Right hindlimb (tissue), 1 donor: ENCODE measurements at regions not wholly inside any gene's neighbourhood (a gene's known extent, or its start where the extent isn't known, plus 50 kb on each side); places are given as distances from the start of the nearest gene placed in this dataset.
"Not testable (repeated sequence)": the region's sequence is repeated elsewhere in the genome, so short reads cannot be mapped to it uniquely, and the experiment has no call there.

Experiments
- DNase-seq: peaks from one replicate; pipeline ENCODE4 v3.0.0-alpha.2; 2018

DNA sequence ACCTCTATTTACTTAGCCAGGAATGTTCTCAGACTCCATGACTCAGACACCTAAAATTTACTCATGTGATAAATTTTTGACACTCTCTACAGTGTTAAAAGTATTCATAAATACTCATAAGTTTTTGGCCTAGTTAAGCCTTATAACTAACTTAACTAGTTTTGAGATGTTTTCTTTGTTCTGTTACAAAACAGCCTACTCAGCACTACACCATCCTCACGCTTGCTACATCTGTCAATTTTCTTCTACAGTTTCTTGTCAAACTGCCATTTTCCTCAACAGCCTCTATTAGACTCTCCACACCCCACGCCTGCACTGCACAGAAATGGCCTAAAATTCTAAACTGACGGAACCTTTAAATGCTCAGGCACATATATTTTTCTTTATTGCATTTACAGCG, 195.5 kb downstream of the ANXA1 start:
- DNase-seq = no peak

GRCh38 chr9:73347720-73348119, 196.1 kb downstream of the ANXA1 start:
- DNase-seq = no peak

DNA sequence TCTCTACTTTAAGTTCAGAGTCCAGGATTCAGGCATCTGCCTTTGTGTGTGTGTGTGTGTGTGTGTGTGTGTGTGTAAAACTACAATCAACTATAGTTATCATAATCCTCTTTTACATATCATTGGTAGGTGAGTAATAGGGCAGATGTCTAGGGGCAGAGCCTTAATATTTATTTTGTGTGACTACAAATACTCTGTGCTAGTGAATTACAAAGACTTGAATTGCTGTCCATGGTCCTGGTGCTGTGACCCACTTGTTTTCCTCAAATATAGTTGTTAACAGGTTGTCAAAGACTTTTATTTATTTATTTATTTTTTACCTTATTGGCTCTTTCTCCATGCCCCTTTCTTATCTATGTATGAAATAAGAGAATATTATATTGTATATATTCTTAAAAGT, 196.8 kb downstream of the ANXA1 start:
- no peak for DNase-seq

GRCh38 chr9:73349476-73349875, 197.8 kb downstream of the ANXA1 start:
- no peak for DNase-seq

DNA sequence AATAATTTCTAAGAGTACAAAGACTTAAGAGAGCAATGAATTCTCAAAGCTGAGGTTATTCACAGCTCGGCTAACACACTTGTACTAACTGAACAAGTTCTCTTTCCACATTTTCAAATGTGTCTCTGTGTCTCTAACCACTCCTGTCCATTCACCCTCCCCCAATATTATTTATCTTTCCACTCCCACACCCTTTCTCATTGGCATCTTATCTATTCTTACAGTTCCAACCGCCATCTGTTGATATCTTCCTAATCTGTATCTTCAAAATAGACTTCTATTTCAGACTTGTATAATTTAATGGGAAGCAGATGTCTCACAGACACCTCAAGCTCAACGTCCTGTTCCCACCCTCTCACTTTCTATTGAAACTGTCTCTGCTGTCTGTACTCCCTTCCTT, 205.9 kb downstream of the ANXA1 start:
- DNase-seq = no peak

- no peak for DNase-seq
These were observed 218.4 kb downstream of the ANXA1 start for GRCh38 chr9:73370053-73370452.

- DNase-seq = no peak
These were observed 220.1 kb downstream of the ANXA1 start for GRCh38 chr9:73371801-73372200.

DNA sequence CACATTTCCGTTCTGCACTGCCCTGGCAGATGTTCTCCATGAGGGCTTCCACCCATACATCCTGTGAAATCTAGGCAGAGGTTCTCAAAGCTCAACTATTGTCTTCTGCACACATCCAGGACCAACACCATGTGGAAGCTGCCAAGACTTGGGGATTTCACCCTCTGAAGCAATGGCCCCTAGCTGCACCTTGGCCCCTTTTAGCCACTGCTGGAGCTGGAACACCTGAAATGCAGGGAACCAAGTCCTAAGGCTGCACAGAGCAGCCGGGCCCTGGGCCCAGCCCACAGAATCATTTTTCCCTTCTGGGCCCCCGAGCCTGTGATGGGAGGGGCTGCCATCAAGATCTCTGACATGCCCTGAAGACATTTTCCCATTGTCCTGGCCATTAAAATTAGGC, 228.7 kb downstream of the ANXA1 start:
- no peak for DNase-seq

DNA sequence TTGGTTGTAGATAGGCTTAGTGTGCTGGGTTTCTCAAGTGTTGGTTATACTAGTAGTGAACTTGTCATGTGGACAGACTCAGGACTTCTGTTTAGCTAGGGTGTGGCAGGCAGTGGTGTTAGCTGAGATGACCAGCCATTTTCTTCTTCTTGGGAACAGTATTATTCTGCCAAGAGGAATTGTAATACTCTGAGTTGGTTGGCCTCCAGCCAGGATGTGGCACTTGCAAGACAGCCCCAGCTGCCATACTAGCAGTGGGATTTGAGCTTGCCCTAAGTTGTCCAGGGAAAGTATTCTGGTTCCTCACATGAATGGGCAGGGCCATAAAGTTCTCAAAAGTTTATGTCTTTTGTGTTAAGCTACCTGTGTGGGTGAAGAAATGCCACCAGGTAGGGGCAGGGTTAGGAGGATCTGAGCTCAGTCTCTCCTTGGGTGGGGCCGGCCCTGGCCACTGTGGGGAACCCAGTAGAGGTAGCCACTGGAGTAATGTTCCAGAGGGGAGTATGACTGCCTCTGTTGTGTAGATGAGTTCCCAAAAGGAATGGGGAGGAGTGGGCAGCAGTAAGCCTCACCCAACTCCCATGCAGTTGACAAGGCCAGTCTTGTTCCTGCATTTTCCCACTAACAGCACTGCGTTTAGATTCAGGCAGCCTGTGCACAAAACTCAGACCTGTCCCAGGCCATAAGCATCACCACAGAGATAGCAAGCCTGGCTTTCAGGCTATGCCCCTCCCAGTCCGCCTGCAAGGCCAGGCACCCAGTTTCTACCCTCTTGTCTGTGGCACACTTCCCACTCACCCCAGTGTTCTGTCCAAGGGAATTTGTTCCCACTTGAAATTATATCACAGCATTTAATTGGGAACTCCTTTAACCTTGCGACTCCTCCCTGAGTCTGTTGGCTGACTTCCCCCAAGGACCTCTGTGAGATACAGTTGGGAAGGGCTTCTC, 250.7 kb downstream of the ANXA1 start:
- DNase-seq = no peak

GRCh38 chr9:73411494-73411893, 259.8 kb downstream of the ANXA1 start:
- DNase-seq = no peak

DNA sequence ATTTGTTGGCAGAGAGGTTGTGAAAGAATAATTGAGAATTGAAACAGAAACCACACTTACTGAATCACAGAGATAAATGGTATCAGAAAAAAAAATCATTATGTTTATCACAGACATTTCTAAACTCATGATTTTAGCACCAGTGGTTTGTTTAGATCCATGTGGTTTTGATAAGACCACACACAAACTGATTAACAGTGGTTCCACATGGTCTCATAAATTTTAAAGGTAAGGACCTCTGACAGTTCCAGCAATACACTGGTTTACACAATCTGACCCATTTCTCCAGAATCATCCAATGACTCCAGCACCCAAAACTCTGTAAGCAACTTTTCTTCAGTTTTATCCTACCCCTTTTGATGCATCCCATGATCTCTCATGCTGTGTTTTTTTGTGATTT, 261.2 kb downstream of the ANXA1 start:
- DNase-seq = no peak

DNA sequence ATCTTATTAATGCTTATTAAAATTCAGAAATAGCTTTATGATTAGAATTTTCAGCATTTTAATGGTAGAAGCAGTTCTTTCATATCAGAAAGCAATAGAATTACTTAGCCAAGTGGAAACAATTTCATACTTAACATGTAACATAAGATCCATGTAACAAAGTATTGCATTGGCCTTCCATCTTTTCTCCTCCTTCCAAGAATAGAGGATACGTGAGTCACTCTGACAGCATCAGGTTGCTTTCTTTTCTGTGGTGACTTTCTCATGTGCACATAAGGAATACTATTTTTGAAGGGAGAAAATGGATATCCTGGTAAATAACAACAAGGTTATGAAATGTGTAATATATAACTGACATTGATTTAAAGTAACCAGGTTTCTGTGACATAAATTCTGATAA, 272.2 kb downstream of the ANXA1 start:
- no peak for DNase-seq

DNA sequence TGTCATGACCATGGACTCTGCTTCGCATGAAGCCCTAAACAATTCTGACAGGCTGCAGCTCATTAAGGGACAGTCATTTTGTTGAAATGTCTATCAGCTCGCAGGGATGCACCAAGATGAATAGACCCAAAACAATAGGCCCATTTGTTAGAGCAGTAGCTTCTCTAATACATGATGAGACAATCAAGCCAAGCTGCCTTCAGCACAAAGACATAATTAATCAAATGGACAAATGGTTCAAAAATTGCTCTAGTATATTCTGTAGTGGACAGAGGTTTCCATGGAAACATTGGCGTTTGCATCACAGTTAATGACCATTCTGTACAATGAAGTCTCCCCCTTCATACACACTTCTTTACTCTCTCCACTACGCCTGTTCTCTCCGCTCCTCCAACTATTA, 274.6 kb downstream of the ANXA1 start:
- DNase-seq = no peak

DNA sequence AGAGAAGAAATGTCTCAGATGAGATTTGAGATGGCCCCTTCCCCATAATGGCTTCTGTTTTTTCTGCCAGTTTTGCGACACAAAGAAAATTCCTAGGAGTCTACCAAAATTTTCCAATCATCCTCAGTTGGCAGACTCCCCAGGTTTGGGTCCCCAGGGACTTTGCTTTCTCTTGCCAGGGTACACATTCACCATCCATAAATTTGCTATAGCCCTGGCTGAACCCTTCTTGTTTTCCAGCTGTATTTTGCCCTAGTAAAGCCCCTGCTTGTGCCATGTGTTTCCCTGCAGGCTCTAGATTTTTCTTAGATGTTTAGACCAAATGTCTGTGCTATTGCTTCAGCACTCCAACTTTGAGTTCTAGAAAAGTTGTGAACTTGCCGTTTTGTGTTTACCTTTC, 283.2 kb downstream of the ANXA1 start:
- DNase-seq = no peak

GRCh38 chr9:73437758-73438157, 286.1 kb downstream of the ANXA1 start:
- no peak for DNase-seq

DNA sequence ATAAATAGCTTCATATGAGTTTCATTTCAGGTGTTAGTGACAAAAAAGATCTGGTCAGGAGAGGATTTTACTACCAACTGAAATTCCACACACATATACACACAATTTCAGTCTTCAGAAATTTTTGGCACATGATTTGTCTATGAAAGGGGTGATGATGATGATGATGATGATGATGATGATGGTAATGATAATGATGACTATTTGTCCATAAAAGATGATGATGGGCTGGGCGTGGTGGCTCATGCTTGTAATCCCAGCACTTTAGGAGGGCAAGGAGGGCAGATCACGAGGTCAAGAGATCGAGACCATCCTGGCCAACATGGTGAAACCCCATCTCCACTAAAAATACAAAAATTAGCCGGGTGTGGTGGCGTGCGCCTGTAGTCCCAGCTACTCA, 288.2 kb downstream of the ANXA1 start:
- DNase-seq = not testable (repeated sequence)

DNA sequence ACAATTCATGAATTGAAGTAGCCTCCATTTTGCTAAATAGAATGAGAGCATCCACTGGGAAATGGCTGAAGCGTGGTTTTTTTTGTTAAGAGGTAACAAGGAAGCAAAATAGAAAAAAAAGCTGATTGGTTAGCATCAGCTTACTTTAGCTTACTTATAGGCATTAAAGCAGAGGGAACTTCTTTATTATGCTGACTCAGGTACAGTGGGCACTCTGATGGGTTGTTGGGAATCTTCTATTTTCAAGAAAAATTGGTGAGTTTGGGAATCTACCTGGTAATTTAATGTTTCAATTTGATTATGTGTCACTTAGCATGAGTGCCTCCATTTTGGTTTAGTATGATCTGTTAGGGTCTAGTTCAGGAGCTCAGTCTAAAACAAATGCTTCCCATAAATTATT, 289.6 kb downstream of the ANXA1 start:
- DNase-seq = no peak

GRCh38 chr9:73441890-73442818, 290.5 kb downstream of the ANXA1 start:
- DNase-seq = no peak

DNA sequence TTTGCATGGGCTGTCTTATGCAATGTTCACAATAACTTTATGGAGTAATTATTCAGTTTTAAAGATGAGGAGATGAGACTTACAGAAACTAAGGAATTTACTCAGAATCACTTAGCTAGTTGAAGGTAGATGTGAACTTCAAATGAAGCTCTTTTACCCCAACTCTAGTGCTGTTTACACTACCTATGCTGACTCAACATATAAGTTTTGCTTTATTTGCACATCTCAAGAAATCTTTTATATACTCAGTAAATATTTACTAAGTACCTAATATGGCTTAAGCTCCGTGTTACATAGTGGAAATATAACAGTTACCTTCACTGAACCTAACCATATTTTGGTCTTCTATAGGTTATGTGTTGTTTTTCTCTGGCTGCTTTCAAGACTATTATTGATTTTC, 293.2 kb downstream of the ANXA1 start:
- no peak for DNase-seq

DNA sequence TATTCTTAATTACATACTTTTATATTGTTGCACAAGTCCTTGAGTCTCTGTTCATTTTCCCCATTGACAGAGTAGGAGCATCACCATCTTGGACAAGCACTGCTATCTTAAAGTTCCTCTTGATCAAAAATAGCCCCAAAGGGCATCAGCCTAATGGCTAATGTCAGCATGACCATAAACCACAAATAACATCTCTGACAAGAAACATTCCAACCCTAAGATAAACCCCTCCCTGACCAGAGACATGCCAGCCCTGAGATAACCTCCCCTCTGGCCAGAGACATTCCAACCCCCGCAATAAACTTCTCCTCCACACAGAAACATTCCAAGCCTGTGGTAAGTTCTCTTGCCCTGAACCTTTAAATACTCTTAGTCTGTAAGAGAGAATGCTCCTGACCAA, 293.7 kb downstream of the ANXA1 start:
- DNase-seq = not testable (repeated sequence)

- no peak for DNase-seq
These were observed 294.6 kb downstream of the ANXA1 start for GRCh38 chr9:73446306-73446705.

GRCh38 chr9:73451003-73451402, 299.3 kb downstream of the ANXA1 start:
- no peak for DNase-seq

GRCh38 chr9:73459817-73460216, 308.2 kb downstream of the ANXA1 start:
- no peak for DNase-seq

DNA sequence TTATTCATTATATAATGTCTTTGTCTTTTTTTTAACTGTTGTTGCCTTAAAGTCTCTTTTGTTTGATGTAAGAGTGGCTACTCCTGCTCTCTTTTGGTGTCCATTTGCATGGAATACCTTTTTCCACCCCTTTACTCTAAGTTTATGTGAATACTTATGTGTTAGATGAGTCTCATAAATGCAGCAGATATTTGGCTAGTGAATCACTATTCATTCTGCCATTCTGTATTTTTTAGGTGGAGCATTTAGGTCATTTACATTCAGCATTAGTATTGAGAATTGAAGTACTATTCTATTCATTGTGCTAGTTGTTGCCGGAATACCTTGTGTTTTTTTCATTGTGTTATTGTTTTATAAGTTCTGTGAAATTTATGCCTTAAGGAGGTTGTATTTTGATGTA, 317.1 kb downstream of the ANXA1 start:
- no peak for DNase-seq
